NCI-H446 (cell line): ENCODE measurements at regions not wholly inside any gene's neighbourhood (a gene's known extent, or its start where the extent isn't known, plus 50 kb on each side); places are given as distances from the start of the nearest gene placed in this dataset.
"Not testable (repeated sequence)": the region's sequence is repeated elsewhere in the genome, so short reads cannot be mapped to it uniquely, and the experiment has no call there.

Experiments used
- DNase-seq, 2 experiments: peaks; one replicate each; lab custom pipeline; 2025; lab: John Stamatoyannopoulos, UW

- no peak for DNase-seq
These were observed 107.7 kb upstream of the VANGL1 start for GRCh38 chr1:115534106-115534505.

GRCh38 chr1:115531631-115532264 lies 110.0 kb upstream of the VANGL1 start:
- no peak for DNase-seq

GRCh38 chr1:115530407-115530806 lies 111.4 kb upstream of the VANGL1 start:
- no peak for DNase-seq

GRCh38 chr1:115529216-115529897 lies 112.4 kb upstream of the VANGL1 start:
- DNase-seq, result no peak

- not testable (repeated sequence) for DNase-seq
These were observed 113.4 kb upstream of the VANGL1 start for GRCh38 chr1:115528336-115528735.

GRCh38 chr1:115527746-115528145 lies 114.0 kb upstream of the VANGL1 start:
- DNase-seq, result no peak

GRCh38 chr1:115526900-115527299 lies 114.9 kb upstream of the VANGL1 start:
- no peak for DNase-seq

GRCh38 chr1:115524236-115524635 lies 117.5 kb upstream of the VANGL1 start:
- no peak for DNase-seq

GRCh38 chr1:115522386-115522785 lies 119.4 kb upstream of the VANGL1 start:
- DNase-seq, result no peak

GRCh38 chr1:115515270-115515669 lies 126.5 kb upstream of the VANGL1 start:
- DNase-seq, result no peak

- DNase-seq, result not testable (repeated sequence)
These were observed 131.5 kb upstream of the VANGL1 start for GRCh38 chr1:115510226-115510625.

GRCh38 chr1:115507901-115508300 lies 133.9 kb upstream of the VANGL1 start:
- DNase-seq, result no peak

GRCh38 chr1:115506924-115507589 lies 134.7 kb upstream of the VANGL1 start:
- DNase-seq, result peak in 1 of 2 experiments; percentile 23

- DNase-seq, result no peak
These were observed 135.3 kb upstream of the VANGL1 start for GRCh38 chr1:115506518-115506917.

GRCh38 chr1:115505148-115505571 lies 136.6 kb upstream of the VANGL1 start:
- DNase-seq, result no peak

GRCh38 chr1:115502183-115502582 lies 139.6 kb upstream of the VANGL1 start:
- DNase-seq, result not testable (repeated sequence)

- no peak for DNase-seq
These were observed 140.3 kb upstream of the VANGL1 start for GRCh38 chr1:115501476-115501875.

- no peak for DNase-seq
These were observed 142.5 kb upstream of the VANGL1 start for GRCh38 chr1:115499253-115499652.

GRCh38 chr1:115496904-115497527 lies 144.8 kb upstream of the VANGL1 start:
- DNase-seq, result no peak

- no peak for DNase-seq
These were observed 146.1 kb upstream of the VANGL1 start for GRCh38 chr1:115495625-115496024.

- DNase-seq, result no peak
These were observed 146.7 kb upstream of the VANGL1 start for GRCh38 chr1:115495111-115495510.

- no peak for DNase-seq
These were observed 147.9 kb upstream of the VANGL1 start for GRCh38 chr1:115493834-115494233.

- no peak for DNase-seq
These were observed 148.9 kb upstream of the VANGL1 start for GRCh38 chr1:115492880-115493279.
